GM12878 (cell line): ENCODE measurements at regions not wholly inside any gene's neighbourhood (a gene's known extent, or its start where the extent isn't known, plus 50 kb on each side); places are given as distances from the start of the nearest gene placed in this dataset.

Experiments
- ATAC-seq: fragments of 200-7000 bp; cut with Tn5 transposase; 3 replicates; pipeline ENCODE4 v1.9.1; 2020; ENCODE audit warnings: mild to moderate bottlenecking, moderate library complexity
- BruUV-seq: library from RNA; stranded (reverse); fragments of 400-500 nt; replicated peaks from 2 replicates; lab custom pipeline; 2021; lab: Mats Ljungman, UMichigan
- CTCF ChIA-PET: fragments of 300-600 bp; sonication (Branson Sonifier 250); formaldehyde crosslinking; extraction: SDS; loops from one replicate; lab custom pipeline; 2021; ENCODE audit warnings: inconsistent platforms; lab: Yijun Ruan, JAX
- POLR2A ChIA-PET: fragments of 350-600 bp; formaldehyde crosslinking; extraction: SDS; loops from one replicate; lab custom pipeline; 2021; ENCODE audit warnings: inconsistent platforms; lab: Charles Lee
- RAD21 ChIA-PET: fragments of 300-600 bp; sonication (Branson Sonifier 250); formaldehyde crosslinking; loops from one replicate; lab custom pipeline; 2023; ENCODE audit warnings: antibody characterized with exemption; ENCODE audit not compliant: unreplicated experiment; lab: Charles Lee
- SMC1A ChIA-PET: fragments of 300-600 bp; sonication (Branson Sonifier 250); formaldehyde crosslinking; loops from one replicate; lab custom pipeline; 2023; ENCODE audit not compliant: unreplicated experiment, uncharacterized antibody; lab: Charles Lee
- DNase-seq: peaks from one replicate; pipeline ENCODE4 v3.0.0-alpha.2; 2011; ENCODE audit warnings: low read depth, low spot score
- FAIRE-seq: peaks from 3 replicates; lab custom pipeline; 2011; peaks lifted over from hg19 to GRCh38; lab: Jason Lieb, UNC
- H2AFZ ChIP-seq: 2 replicates; pipeline ENCODE4 v1.6.0; 2011; ENCODE audit warnings: low read depth, low read length, control low read depth; ENCODE audit not compliant: control insufficient read depth
- H3K27ac ChIP-seq: 2 replicates; pipeline ENCODE4 v1.5.1; 2011; ENCODE audit warnings: control low read depth; ENCODE audit not compliant: control insufficient read depth, insufficient read depth
- H3K27me3 ChIP-seq, 2 experiments: replicated peaks in 1 of 2; 2 replicates each; pipeline versions ENCODE4 v1.6.0 to v1.6.1; 2011; ENCODE audit warnings: low read length in 1 of 2; ENCODE audit not compliant: control insufficient read depth in 2 of 2, insufficient read depth in 2 of 2
- H3K36me3 ChIP-seq, 2 experiments: 2 replicates each; pipeline ENCODE4 v1.5.1; 2011; ENCODE audit warnings: low read length in 1 of 2; ENCODE audit not compliant: control insufficient read depth in 2 of 2, insufficient read depth in 2 of 2
- H3K4me1 ChIP-seq: 2 replicates; pipeline ENCODE4 v1.6.1; 2011; ENCODE audit warnings: mild to moderate bottlenecking, low read length, moderate library complexity, mixed read lengths; ENCODE audit not compliant: control insufficient read depth, insufficient read depth
- H3K4me2 ChIP-seq: 2 replicates; pipeline ENCODE4 v1.6.0; 2011; ENCODE audit warnings: control low read depth; ENCODE audit not compliant: control insufficient read depth, insufficient read depth
- H3K4me3 ChIP-seq: fragments of 200-600 bp; sonication (generic); 2 replicates; pipeline ENCODE4 v1.5.1; 2016
- H3K79me2 ChIP-seq: 2 replicates; pipeline ENCODE4 v1.6.0; 2011; ENCODE audit warnings: low read length; ENCODE audit not compliant: control insufficient read depth, insufficient read depth
- H3K9ac ChIP-seq: 2 replicates; pipeline ENCODE4 v1.8.0; 2011; ENCODE audit warnings: low read length, control low read depth, mixed read lengths; ENCODE audit not compliant: control insufficient read depth, insufficient read depth
- H3K9me3 ChIP-seq: replicated peaks from 3 replicates; pipeline ENCODE4 v1.5.1; 2011; ENCODE audit warnings: mild to moderate bottlenecking, low read length; ENCODE audit not compliant: control insufficient read depth, insufficient read depth
- H4K20me1 ChIP-seq: 2 replicates; pipeline ENCODE4 v1.6.0; 2011; ENCODE audit not compliant: control insufficient read depth, insufficient read depth
- CBFB ChIP-seq: IDR thresholded peaks from 2 replicates; pipeline ENCODE4 v1.6.1; 2016; ENCODE audit warnings: antibody characterized with exemption, low read depth
- CHD1 ChIP-seq: IDR thresholded peaks from 2 replicates; pipeline ENCODE4 v1.6.1; 2012; ENCODE audit warnings: low read depth, low read length, improper control_type of control experiment
- DPF2 ChIP-seq: fragments of 450-650 bp; IDR thresholded peaks from 2 replicates; pipeline ENCODE4 v1.6.1; 2017; ENCODE audit warnings: mild to moderate bottlenecking
- ESRRA ChIP-seq: IDR thresholded peaks from 2 replicates; pipeline ENCODE4 v1.6.1; 2012; ENCODE audit warnings: mild to moderate bottlenecking, low read length, improper control_type of control experiment
- EZH2 ChIP-seq: IDR thresholded peaks from 2 replicates; pipeline ENCODE4 v1.6.1; 2012; ENCODE audit warnings: low read depth, mild to moderate bottlenecking, control low read depth, inconsistent platforms, low read length, borderline replicate concordance; ENCODE audit not compliant: control insufficient read depth
- GABPA ChIP-seq: IDR thresholded peaks from 2 replicates; pipeline ENCODE4 v1.6.1; 2014; ENCODE audit warnings: antibody characterized with exemption, low read depth, mild to moderate bottlenecking, inconsistent platforms
- MXI1 ChIP-seq: fragments of 150-350 bp; IDR thresholded peaks from 2 replicates; pipeline ENCODE4 v1.6.1; 2011; ENCODE audit warnings: low read depth, mild to moderate bottlenecking, inconsistent platforms, low read length, improper control_type of control experiment
- NFXL1 ChIP-seq: fragments of 450-650 bp; IDR thresholded peaks from 2 replicates; pipeline ENCODE4 v1.6.1; 2017; ENCODE audit warnings: antibody characterized with exemption, mild to moderate bottlenecking, borderline replicate concordance
- POLR2A ChIP-seq: IDR thresholded peaks from 2 replicates; pipeline ENCODE4 v1.6.1; 2011; ENCODE audit warnings: low read depth, mild to moderate bottlenecking, low read length
- POU2F2 ChIP-seq: IDR thresholded peaks from 3 replicates; pipeline ENCODE4 v1.6.1; 2011; ENCODE audit warnings: low read depth, mild to moderate bottlenecking, low read length, borderline replicate concordance
- RAD21 ChIP-seq: IDR thresholded peaks from 2 replicates; pipeline ENCODE4 v1.6.1; 2011; ENCODE audit warnings: mild to moderate bottlenecking, low read depth, low read length, moderate library complexity; ENCODE audit not compliant: insufficient read depth
- RBBP5 ChIP-seq: fragments of 200-600 bp; sonication (generic); conservative IDR thresholded peaks from 2 replicates; pipeline ENCODE4 v1.6.1; 2016
- SIX5 ChIP-seq: IDR thresholded peaks from 2 replicates; pipeline ENCODE4 v1.6.1; 2011; ENCODE audit warnings: mild to moderate bottlenecking, low read depth, low read length, moderate library complexity; ENCODE audit not compliant: severe bottlenecking
- SMAD1 ChIP-seq: fragments of 450-650 bp; IDR thresholded peaks from 2 replicates; pipeline ENCODE4 v1.6.1; 2018; ENCODE audit warnings: mild to moderate bottlenecking, low read depth; ENCODE audit not compliant: partially characterized antibody
- STAT1 ChIP-seq: fragments of 450-650 bp; conservative IDR thresholded peaks from 2 replicates; pipeline ENCODE4 v1.6.1; 2014; ENCODE audit warnings: antibody characterized with exemption, mild to moderate bottlenecking
- SUZ12 ChIP-seq: fragments of 200-600 bp; sonication (generic); IDR thresholded peaks from one replicate; pipeline ENCODE4 v1.6.1; 2018; ENCODE audit warnings: antibody characterized with exemption, mild to moderate bottlenecking; ENCODE audit not compliant: unreplicated experiment
- ZZZ3 ChIP-seq: IDR thresholded peaks from 2 replicates; pipeline ENCODE4 v1.6.1; 2011; ENCODE audit warnings: low read depth; ENCODE audit not compliant: control insufficient read depth, insufficient read length
- WGBS: methylation state at CpG from one replicate; pipeline ENCODE4 v1.1.6; 2016; ENCODE audit warnings: low lambda C conversion rate; ENCODE audit not compliant: insufficient replicate concordance, insufficient coverage; ENCODE audit errors: missing lambda C conversion rate; 5-methylcytosine and 5-hydroxymethylcytosine counted together
- in situ Hi-C: fragments of 300-500 bp; cut with MboI; formaldehyde crosslinking; loops from 9 replicates; pipeline ENCODE4 v1.14.3; 2018; ENCODE audit warnings: mixed read lengths
- intact Hi-C: fragments of 100-400 bp; cut with micrococcal nuclease; formaldehyde crosslinking; loops from one replicate; pipeline ENCODE4 v1.14.2; 2022; ENCODE audit not compliant: unreplicated experiment
- TF ChIP-seq, protein P1 (sequence below): fragments of 450-650 bp; IDR thresholded peaks from 2 replicates; pipeline ENCODE4 v1.6.1; 2016; ENCODE audit warnings: mild to moderate bottlenecking

DNA sequence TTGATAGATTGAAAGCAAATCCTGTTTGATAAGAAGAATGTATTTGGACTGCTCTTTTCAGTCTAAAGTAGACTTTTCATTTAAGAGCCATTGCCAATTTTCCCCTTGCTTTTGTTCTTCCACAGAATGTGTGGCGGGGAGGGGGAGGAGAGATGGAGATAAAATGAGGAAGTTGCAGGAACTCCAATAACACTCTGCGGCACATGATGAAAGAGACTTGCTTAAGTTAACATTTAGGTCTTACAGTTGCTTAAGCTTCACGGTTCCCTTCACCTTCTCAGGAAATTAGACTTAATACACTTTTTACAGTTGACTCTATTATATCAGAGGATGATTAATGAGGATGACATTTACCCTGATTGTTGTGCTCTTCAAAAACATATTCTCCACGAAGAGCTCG is 537.3 kb downstream of the TMTC2 start:
- H3K9me3 ChIP-seq = no peaks in the 10 kb centered on the region
- H3K27me3 ChIP-seq = no peaks in the 10 kb centered on the region
- DNase-seq (no peak), FAIRE-seq (no peak), ATAC-seq (no peak)
- ChIA-PET CTCF (interaction anchor here (0.9 kb wide), 1 partner anchor 166 kb away, joined by 3 read pairs; no protein-coding TSS in a partner anchor), SMC1A (no interaction called here), POLR2A (no interaction called here), RAD21 (no interaction called here)
- no peaks in the 10 kb centered on the region for H3K79me2 ChIP-seq
- H3K36me3 ChIP-seq = no peaks in the 10 kb centered on the region
- no peak overlapping the region for H2AFZ ChIP-seq
- H3K4me3 ChIP-seq = no peak overlapping the region
- no peak overlapping the region for H3K27ac ChIP-seq
- no peak overlapping the region for H3K9ac ChIP-seq
- TF ChIP-seq SUZ12 = no peak
- TF ChIP-seq SMAD1 = no peak
- no peak for TF ChIP-seq DPF2
- no peak for TF ChIP-seq SIX5
- no peak for TF ChIP-seq POLR2A
- TF ChIP-seq GABPA = no peak
- no peak for TF ChIP-seq EZH2
- no peak for TF ChIP-seq NFXL1
- TF ChIP-seq RBBP5 = no peak
- no peak for TF ChIP-seq MXI1
- TF ChIP-seq STAT1 = no peak
- TF ChIP-seq CHD1 = no peak
- TF ChIP-seq CBFB = no peak
- no peak for TF ChIP-seq RAD21
- TF ChIP-seq POU2F2 = no peak
- TF ChIP-seq ZZZ3 = no peak
- TF ChIP-seq, protein P1, sequence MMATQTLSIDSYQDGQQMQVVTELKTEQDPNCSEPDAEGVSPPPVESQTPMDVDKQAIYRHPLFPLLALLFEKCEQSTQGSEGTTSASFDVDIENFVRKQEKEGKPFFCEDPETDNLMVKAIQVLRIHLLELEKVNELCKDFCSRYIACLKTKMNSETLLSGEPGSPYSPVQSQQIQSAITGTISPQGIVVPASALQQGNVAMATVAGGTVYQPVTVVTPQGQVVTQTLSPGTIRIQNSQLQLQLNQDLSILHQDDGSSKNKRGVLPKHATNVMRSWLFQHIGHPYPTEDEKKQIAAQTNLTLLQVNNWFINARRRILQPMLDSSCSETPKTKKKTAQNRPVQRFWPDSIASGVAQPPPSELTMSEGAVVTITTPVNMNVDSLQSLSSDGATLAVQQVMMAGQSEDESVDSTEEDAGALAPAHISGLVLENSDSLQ = no peak
- TF ChIP-seq ESRRA = no peak
- no peaks in the 10 kb centered on the region for H4K20me1 ChIP-seq
- no TSS peak for BruUV-seq
- 33% methylated on average over 5 of the region's 5 CpGs for WGBS
- no peak overlapping the region for H3K4me2 ChIP-seq
- intact Hi-C loops = no loop called here
- no peaks in the 10 kb centered on the region for H3K4me1 ChIP-seq
- in situ Hi-C loops = no loop called here
